IPS-18c (cell line): ENCODE measurements at regions not wholly inside any gene's neighbourhood (a gene's known extent, or its start where the extent isn't known, plus 50 kb on each side); places are given as distances from the start of the nearest gene placed in this dataset.

Experiments
- H3K4me3 ChIP-seq: 2 replicates; pipeline ENCODE4 v1.7.0; 2013; ENCODE audit warnings: low read depth, mild to moderate bottlenecking, low read length, moderate library complexity; ENCODE audit not compliant: insufficient read depth
- H3K9me3 ChIP-seq: one replicate; pipeline ENCODE4 v1.6.1; 2013; ENCODE audit warnings: mild to moderate bottlenecking, low read length, moderate library complexity; ENCODE audit not compliant: control insufficient read depth, insufficient read depth

GRCh38 chr2:129231924-129232323 lies 747.5 kb upstream of the RAB6C start:
- H3K4me3 ChIP-seq, result no peak overlapping the region

GRCh38 chr2:129233166-129233565 lies 746.3 kb upstream of the RAB6C start:
- Histone ChIP-seq H3K4me3 (no peak overlapping the region), H3K9me3 (no peaks in the 10 kb centered on the region)

More at GRCh38 chr2:129231924-129232323, 747.5 kb upstream of the RAB6C start:
- no peaks in the 10 kb centered on the region for H3K9me3 ChIP-seq

- H3K9me3 ChIP-seq, result no peaks in the 10 kb centered on the region
- no peak overlapping the region for H3K4me3 ChIP-seq
Observed at GRCh38 chr2:129233751-129234406, 745.6 kb upstream of the RAB6C start.

GRCh38 chr2:129236601-129237000 lies 742.9 kb upstream of the RAB6C start:
- H3K9me3 ChIP-seq, result no peaks in the 10 kb centered on the region

GRCh38 chr2:129237966-129238725 lies 741.3 kb upstream of the RAB6C start:
- H3K4me3 ChIP-seq, result no peak overlapping the region

More at GRCh38 chr2:129236601-129237000, 742.9 kb upstream of the RAB6C start:
- no peak overlapping the region for H3K4me3 ChIP-seq

GRCh38 chr2:129239141-129239540 lies 740.3 kb upstream of the RAB6C start:
- no peak overlapping the region for H3K4me3 ChIP-seq
- peaks cover 2% of the 10 kb centered on the region for H3K9me3 ChIP-seq

More at GRCh38 chr2:129237966-129238725, 741.3 kb upstream of the RAB6C start:
- H3K9me3 ChIP-seq, result peaks cover under 1% of the 10 kb centered on the region

- Histone ChIP-seq H3K4me3 (no peak overlapping the region), H3K9me3 (peaks cover 2% of the 10 kb centered on the region)
Observed at GRCh38 chr2:129240061-129240460, 739.4 kb upstream of the RAB6C start.

GRCh38 chr2:129242269-129242668 lies 737.2 kb upstream of the RAB6C start:
- H3K4me3 ChIP-seq, result no peak overlapping the region
- peaks cover 5% of the 10 kb centered on the region for H3K9me3 ChIP-seq

- no peak overlapping the region for H3K4me3 ChIP-seq
Observed at GRCh38 chr2:129247751-129248150, 731.7 kb upstream of the RAB6C start.

GRCh38 chr2:129248198-129248597 lies 731.3 kb upstream of the RAB6C start:
- H3K9me3 ChIP-seq, result peaks cover 4% of the 10 kb centered on the region

More at GRCh38 chr2:129247751-129248150, 731.7 kb upstream of the RAB6C start:
- peaks cover 5% of the 10 kb centered on the region for H3K9me3 ChIP-seq

GRCh38 chr2:129252781-129253460 lies 726.5 kb upstream of the RAB6C start:
- no peak overlapping the region for H3K4me3 ChIP-seq

More at GRCh38 chr2:129248198-129248597, 731.3 kb upstream of the RAB6C start:
- H3K4me3 ChIP-seq, result no peak overlapping the region

GRCh38 chr2:129253461-129253812 lies 726.0 kb upstream of the RAB6C start:
- Histone ChIP-seq H3K9me3 (peaks cover 2% of the 10 kb centered on the region), H3K4me3 (no peak overlapping the region)

More at GRCh38 chr2:129252781-129253460, 726.5 kb upstream of the RAB6C start:
- H3K9me3 ChIP-seq, result peaks cover 2% of the 10 kb centered on the region

GRCh38 chr2:129254718-129255117 lies 724.7 kb upstream of the RAB6C start:
- H3K9me3 ChIP-seq, result peaks cover 2% of the 10 kb centered on the region
- no peak overlapping the region for H3K4me3 ChIP-seq

GRCh38 chr2:129255610-129256313 lies 723.7 kb upstream of the RAB6C start:
- H3K9me3 ChIP-seq, result peaks cover 2% of the 10 kb centered on the region
- no peak overlapping the region for H3K4me3 ChIP-seq

- peaks cover 2% of the 10 kb centered on the region for H3K9me3 ChIP-seq
Observed at GRCh38 chr2:129256642-129257041, 722.8 kb upstream of the RAB6C start.

GRCh38 chr2:129262934-129263333 lies 716.5 kb upstream of the RAB6C start:
- Histone ChIP-seq H3K4me3 (no peak overlapping the region), H3K9me3 (peaks cover 2% of the 10 kb centered on the region)

More at GRCh38 chr2:129256642-129257041, 722.8 kb upstream of the RAB6C start:
- no peak overlapping the region for H3K4me3 ChIP-seq

- no peak overlapping the region for H3K4me3 ChIP-seq
- H3K9me3 ChIP-seq, result peaks cover 2% of the 10 kb centered on the region
Observed at GRCh38 chr2:129263939-129264338, 715.5 kb upstream of the RAB6C start.
